ENCODE measurements at regions not wholly inside any gene's neighbourhood (a gene's known extent, or its start where the extent isn't known, plus 50 kb on each side); places are given as distances from the start of the nearest gene placed in this dataset.

- TF ChIP-seq REST (IDR thresholded peaks at IDR 0.05): no peak
- TF ChIP-seq NFE2L2 (conservative IDR thresholded peaks at IDR 0.05; ENCODE audit: low read length): no peak
Observed at GRCh38 chr6:93902517-93902916, 483.2 kb upstream of the EPHA7 start (continued).

- ATAC-seq: no peak
Observed at GRCh38 chr6:93900142-93900541, 480.8 kb upstream of the EPHA7 start.

GRCh38 chr6:93896081-93896480 is 476.7 kb upstream of the EPHA7 start:
- no peaks in the 10 kb centered on the region for H3K9me3 ChIP-seq
- ChIA-PET POLR2A (no interaction called here), CTCF (no interaction called here)
- 0% methylated on average over 1 of the region's 1 CpG for WGBS (ENCODE audit: missing lambda C conversion rate)
- no peak for ATAC-seq
- FAIRE-seq: no peak
- H3K27ac ChIP-seq: no peak overlapping the region
- no peak overlapping the region for H3K4me2 ChIP-seq
- H3K4me3 ChIP-seq: no peak overlapping the region
- no peaks in the 10 kb centered on the region for H3K4me1 ChIP-seq
- DNase-seq (ENCODE audit: low read depth in 1 of 2, low spot score in 1 of 2): no peak
- TF ChIP-seq BCL3 (IDR thresholded peaks at IDR 0.05): no peak
- TF ChIP-seq REST (IDR thresholded peaks at IDR 0.05): no peak
- no peak for TF ChIP-seq NFE2L2 (conservative IDR thresholded peaks at IDR 0.05; ENCODE audit: low read length)
- no peak for TF ChIP-seq PBX3 (IDR thresholded peaks at IDR 0.05)
- TF ChIP-seq RNF2 (IDR thresholded peaks at IDR 0.05; ENCODE audit: borderline replicate concordance, low read depth): no peak
- no peak for TF ChIP-seq EHF (CRISPR knock-in tag; IDR thresholded peaks at IDR 0.05)
- no peak for TF ChIP-seq CHD4 (IDR thresholded peaks at IDR 0.05; ENCODE audit: borderline replicate concordance)
- TF ChIP-seq RCOR1 (IDR thresholded peaks at IDR 0.05; ENCODE audit: low read depth, low read length): no peak
- no peak for TF ChIP-seq MAFK (IDR thresholded peaks at IDR 0.05; ENCODE audit: partially characterized antibody)
- no peak for TF ChIP-seq USF2 (IDR thresholded peaks at IDR 0.05)
- TF ChIP-seq RFX5 (IDR thresholded peaks at IDR 0.05): no peak
- TF ChIP-seq HOXB5 (CRISPR knock-in tag; IDR thresholded peaks at IDR 0.05): no peak
- no peak for TF ChIP-seq ATOH8 (CRISPR knock-in tag; IDR thresholded peaks at IDR 0.05; ENCODE audit: low read depth)

More at GRCh38 chr6:93900142-93900541, 480.8 kb upstream of the EPHA7 start:
- no peaks in the 10 kb centered on the region for H3K4me1 ChIP-seq
- no peak overlapping the region for H3K27ac ChIP-seq
- H3K9me3 ChIP-seq: no peaks in the 10 kb centered on the region
- CTCF ChIA-PET: no interaction called here
- POLR2A ChIA-PET: no interaction called here
- no peak overlapping the region for H3K4me2 ChIP-seq
- no peak for DNase-seq (ENCODE audit: low read depth in 1 of 2, low spot score in 1 of 2)
- FAIRE-seq: no peak
- H3K4me3 ChIP-seq: no peak overlapping the region
- TF ChIP-seq NPAS2 (CRISPR knock-in tag; IDR thresholded peaks at IDR 0.05; ENCODE audit: borderline replicate concordance) (no peak), EP300 (IDR thresholded peaks at IDR 0.05) (no peak), RNF2 (IDR thresholded peaks at IDR 0.05; ENCODE audit: borderline replicate concordance, low read depth) (no peak), BCL3 (IDR thresholded peaks at IDR 0.05) (no peak), FOSL2 (IDR thresholded peaks at IDR 0.05) (no peak), FOSL2 (CRISPR knock-in tag; IDR thresholded peaks at IDR 0.05) (no peak), MAZ (IDR thresholded peaks at IDR 0.05; ENCODE audit: borderline replicate concordance, low read depth, low read length) (no peak), ZFP36 (IDR thresholded peaks at IDR 0.05; ENCODE audit: borderline replicate concordance, partially characterized antibody) (no peak), CHD4 (IDR thresholded peaks at IDR 0.05; ENCODE audit: borderline replicate concordance) (no peak), HEYL (CRISPR knock-in tag; IDR thresholded peaks at IDR 0.05) (no peak)

All from A549 (cell line).